ENCODE measurements at regions not wholly inside any gene's neighbourhood (a gene's known extent, or its start where the extent isn't known, plus 50 kb on each side); places are given as distances from the start of the nearest gene placed in this dataset.

- Mint-ChIP-seq H3K27me3 (no peaks in the 10 kb centered on the region), H3K9me3 (no peaks in the 10 kb centered on the region), H3K36me3 (ENCODE audit: low read depth) (no peaks in the 10 kb centered on the region), H3K27ac (no peak overlapping the region), H3K4me3 (no peak overlapping the region), H3K4me1 (no peaks in the 10 kb centered on the region)
- DNase-seq, result no peak
- intact Hi-C loops (cut with micrococcal nuclease), result no loop called here
Observed at GRCh38 chr7:441684-442421, 77.8 kb downstream of the PDGFA start.

- Mint-ChIP-seq H3K36me3 (ENCODE audit: low read depth) (no peaks in the 10 kb centered on the region), H3K27ac (no peak overlapping the region), H3K27me3 (no peaks in the 10 kb centered on the region), H3K4me3 (no peak overlapping the region), H3K9me3 (no peaks in the 10 kb centered on the region), H3K4me1 (no peaks in the 10 kb centered on the region)
- intact Hi-C loops (cut with micrococcal nuclease), result no loop called here
- no peak for DNase-seq
Observed at GRCh38 chr7:442457-442856, 77.2 kb downstream of the PDGFA start.

- H3K27me3 Mint-ChIP-seq, result no peaks in the 10 kb centered on the region
- intact Hi-C loops (cut with micrococcal nuclease), result no loop called here
- no peaks in the 10 kb centered on the region for H3K36me3 Mint-ChIP-seq (ENCODE audit: low read depth)
- H3K4me1 Mint-ChIP-seq, result no peaks in the 10 kb centered on the region
- H3K4me3 Mint-ChIP-seq, result no peak overlapping the region
- no peaks in the 10 kb centered on the region for H3K9me3 Mint-ChIP-seq
- no peak for DNase-seq
- H3K27ac Mint-ChIP-seq, result no peak overlapping the region
Observed at GRCh38 chr7:443279-443833, 76.3 kb downstream of the PDGFA start.

GRCh38 chr7:444606-445005, 75.0 kb downstream of the PDGFA start:
- Mint-ChIP-seq H3K9me3 (no peaks in the 10 kb centered on the region), H3K27ac (no peak overlapping the region), H3K27me3 (peaks cover 2% of the 10 kb centered on the region), H3K36me3 (ENCODE audit: low read depth) (no peaks in the 10 kb centered on the region), H3K4me1 (no peaks in the 10 kb centered on the region), H3K4me3 (no peak overlapping the region)
- intact Hi-C loops (cut with micrococcal nuclease), result no loop called here
- no peak for DNase-seq

GRCh38 chr7:445020-445419, 74.6 kb downstream of the PDGFA start:
- Mint-ChIP-seq H3K4me1 (no peaks in the 10 kb centered on the region), H3K27me3 (peaks cover 2% of the 10 kb centered on the region), H3K4me3 (no peak overlapping the region), H3K9me3 (no peaks in the 10 kb centered on the region), H3K36me3 (ENCODE audit: low read depth) (no peaks in the 10 kb centered on the region), H3K27ac (no peak overlapping the region)
- intact Hi-C loops (cut with micrococcal nuclease), result no loop called here
- no peak for DNase-seq

- Mint-ChIP-seq H3K4me3 (no peak overlapping the region), H3K27me3 (peaks cover 2% of the 10 kb centered on the region), H3K36me3 (ENCODE audit: low read depth) (no peaks in the 10 kb centered on the region), H3K9me3 (no peaks in the 10 kb centered on the region), H3K27ac (no peak overlapping the region), H3K4me1 (no peaks in the 10 kb centered on the region)
- intact Hi-C loops (cut with micrococcal nuclease), result no loop called here
- no peak for DNase-seq
Observed at GRCh38 chr7:445563-446288, 73.9 kb downstream of the PDGFA start.

- intact Hi-C loops (cut with micrococcal nuclease), result no loop called here
- H3K4me1 Mint-ChIP-seq, result peaks cover 4% of the 10 kb centered on the region
- no peaks in the 10 kb centered on the region for H3K9me3 Mint-ChIP-seq
- H3K27ac Mint-ChIP-seq, result no peak overlapping the region
- H3K4me3 Mint-ChIP-seq, result no peak overlapping the region
- DNase-seq, result no peak
- no peaks in the 10 kb centered on the region for H3K36me3 Mint-ChIP-seq (ENCODE audit: low read depth)
- H3K27me3 Mint-ChIP-seq, result peaks cover 7% of the 10 kb centered on the region
Observed at GRCh38 chr7:446289-446935, 73.2 kb downstream of the PDGFA start.
